DOHH2 (cell line): ENCODE measurements at regions not wholly inside any gene's neighbourhood (a gene's known extent, or its start where the extent isn't known, plus 50 kb on each side); places are given as distances from the start of the nearest gene placed in this dataset.

Experiments
- H3F3A ChIP-seq: fragments of 200-600 bp; sonication (generic), shearing (Covaris generic); 2 replicates; pipeline ENCODE4 v1.6.0; 2016; ENCODE audit warnings: antibody characterized with exemption, mild to moderate bottlenecking; ENCODE audit not compliant: control insufficient read depth, insufficient read depth
- H3K27ac ChIP-seq: fragments of 200-600 bp; sonication (generic); 2 replicates; pipeline ENCODE4 v1.5.1; 2014; ENCODE audit warnings: low read depth, mild to moderate bottlenecking, low read length, moderate library complexity
- H3K27me3 ChIP-seq: fragments of 200-600 bp; sonication (generic); 2 replicates; pipeline ENCODE4 v1.6.1; 2014; ENCODE audit warnings: mild to moderate bottlenecking, low read length, mixed read lengths; ENCODE audit not compliant: control insufficient read depth
- H3K36me3 ChIP-seq: fragments of 200-600 bp; sonication (generic); 2 replicates; pipeline ENCODE4 v1.6.1; 2014; ENCODE audit warnings: mild to moderate bottlenecking, low read length, moderate library complexity, mixed read lengths; ENCODE audit not compliant: control insufficient read depth
- H3K4me1 ChIP-seq: fragments of 200-600 bp; sonication (generic); 2 replicates; pipeline ENCODE4 v1.6.1; 2014; ENCODE audit warnings: mild to moderate bottlenecking, low read length, mixed read lengths; ENCODE audit not compliant: control insufficient read depth
- H3K4me2 ChIP-seq: fragments of 200-600 bp; sonication (generic); 2 replicates; pipeline ENCODE4 v1.6.0; 2014; ENCODE audit warnings: mild to moderate bottlenecking, low read length, moderate library complexity
- H3K4me3 ChIP-seq: fragments of 200-600 bp; sonication (generic); 2 replicates; pipeline ENCODE4 v1.5.1; 2014; ENCODE audit warnings: mild to moderate bottlenecking, low read length, mixed read lengths
- H3K79me2 ChIP-seq: fragments of 200-600 bp; sonication (generic); 2 replicates; pipeline ENCODE4 v1.6.1; 2014; ENCODE audit warnings: mild to moderate bottlenecking, low read length, mixed read lengths; ENCODE audit not compliant: control insufficient read depth
- H3K9me2 ChIP-seq: fragments of 200-600 bp; sonication (generic); replicated peaks from 2 replicates; pipeline ENCODE4 v1.6.1; 2014; ENCODE audit warnings: mild to moderate bottlenecking, low read length, mixed read lengths; ENCODE audit not compliant: control insufficient read depth
- H3K9me3 ChIP-seq: fragments of 200-600 bp; sonication (generic); 2 replicates; pipeline ENCODE4 v1.6.1; 2014; ENCODE audit warnings: antibody characterized with exemption, low read length, mixed read lengths; ENCODE audit not compliant: control insufficient read depth, insufficient read depth
- H4K20me1 ChIP-seq: fragments of 200-600 bp; sonication (generic); 2 replicates; pipeline ENCODE4 v1.6.0; 2014; ENCODE audit warnings: low read depth, mild to moderate bottlenecking, antibody characterized with exemption, low read length, moderate library complexity; ENCODE audit not compliant: control insufficient read depth, insufficient read depth
- CTCF ChIP-seq: fragments of 200-600 bp; sonication (generic); IDR thresholded peaks from one replicate; pipeline ENCODE4 v1.5.1; 2014; ENCODE audit warnings: antibody characterized with exemption, mild to moderate bottlenecking, low read depth, low read length; ENCODE audit not compliant: poor library complexity, severe bottlenecking
- EZH2phosphoT487 ChIP-seq: fragments of 200-600 bp; sonication (generic); IDR thresholded peaks from 2 replicates; pipeline ENCODE4 v1.6.1; 2017; ENCODE audit warnings: borderline replicate concordance, mild to moderate bottlenecking, antibody characterized with exemption, low read length, moderate library complexity, mixed read lengths

- H3K27ac ChIP-seq = no peak overlapping the region
- no peaks in the 10 kb centered on the region for H3F3A ChIP-seq
- TF ChIP-seq CTCF = no peak
- TF ChIP-seq EZH2phosphoT487 = no peak
- no peaks in the 10 kb centered on the region for H3K27me3 ChIP-seq
- no peaks in the 10 kb centered on the region for H3K9me3 ChIP-seq
- H3K4me1 ChIP-seq = no peaks in the 10 kb centered on the region
- no peaks in the 10 kb centered on the region for H3K36me3 ChIP-seq
- H3K9me2 ChIP-seq = no peaks in the 10 kb centered on the region; the same call in 1 of the 2 replicates
- no peak overlapping the region for H3K4me2 ChIP-seq
- no peaks in the 10 kb centered on the region for H3K79me2 ChIP-seq
- H3K4me3 ChIP-seq = no peak overlapping the region
- no peaks in the 10 kb centered on the region for H4K20me1 ChIP-seq
Observed at GRCh38 chr1:79448426-79448825, 441.9 kb upstream of the ADGRL4 start.

GRCh38 chr1:79441238-79441637 is 434.7 kb upstream of the ADGRL4 start:
- H3K4me2 ChIP-seq = no peak overlapping the region
- H3K27ac ChIP-seq = no peak overlapping the region
- no peaks in the 10 kb centered on the region for H3K27me3 ChIP-seq
- H3K9me3 ChIP-seq = no peaks in the 10 kb centered on the region
- H4K20me1 ChIP-seq = no peaks in the 10 kb centered on the region
- H3K36me3 ChIP-seq = no peaks in the 10 kb centered on the region
- TF ChIP-seq EZH2phosphoT487 (no peak), CTCF (no peak)
- H3K4me1 ChIP-seq = no peaks in the 10 kb centered on the region
- H3K9me2 ChIP-seq = no peaks in the 10 kb centered on the region; the same call in 1 of the 2 replicates
- H3F3A ChIP-seq = no peaks in the 10 kb centered on the region
- H3K79me2 ChIP-seq = no peaks in the 10 kb centered on the region
- no peak overlapping the region for H3K4me3 ChIP-seq

GRCh38 chr1:79437540-79437939 is 431.0 kb upstream of the ADGRL4 start:
- no peaks in the 10 kb centered on the region for H3K79me2 ChIP-seq
- no peaks in the 10 kb centered on the region for H4K20me1 ChIP-seq
- H3K27me3 ChIP-seq = no peaks in the 10 kb centered on the region
- no peak overlapping the region for H3K4me2 ChIP-seq
- no peaks in the 10 kb centered on the region for H3K4me1 ChIP-seq
- no peak overlapping the region for H3K27ac ChIP-seq
- H3K9me2 ChIP-seq = no peaks in the 10 kb centered on the region
- H3K9me3 ChIP-seq = no peaks in the 10 kb centered on the region
- no peak for TF ChIP-seq CTCF
- TF ChIP-seq EZH2phosphoT487 = no peak
- H3K4me3 ChIP-seq = no peak overlapping the region
- no peaks in the 10 kb centered on the region for H3K36me3 ChIP-seq
- H3F3A ChIP-seq = no peaks in the 10 kb centered on the region

GRCh38 chr1:79431340-79431739 is 424.8 kb upstream of the ADGRL4 start:
- Histone ChIP-seq H3K27me3 (no peaks in the 10 kb centered on the region), H3K27ac (no peak overlapping the region), H3K4me1 (no peaks in the 10 kb centered on the region), H3K4me2 (no peak overlapping the region), H3K4me3 (no peak overlapping the region), H3K79me2 (no peaks in the 10 kb centered on the region), H3K36me3 (no peaks in the 10 kb centered on the region), H4K20me1 (no peaks in the 10 kb centered on the region), H3K9me2 (no peaks in the 10 kb centered on the region), H3K9me3 (no peaks in the 10 kb centered on the region), H3F3A (no peaks in the 10 kb centered on the region)
- TF ChIP-seq EZH2phosphoT487 (no peak), CTCF (no peak)
